GM12891 (cell line): ENCODE measurements at regions not wholly inside any gene's neighbourhood (a gene's known extent, or its start where the extent isn't known, plus 50 kb on each side); places are given as distances from the start of the nearest gene placed in this dataset.
A peak's percentile ranks its signal among the peaks of the same experiment; 100 is the strongest.
"Not testable (repeated sequence)": the region's sequence is repeated elsewhere in the genome, so short reads cannot be mapped to it uniquely, and the experiment has no call there.

Experiments used
- DNase-seq: peaks from one replicate; pipeline ENCODE4 v3.0.0; 2011; ENCODE audit warnings: low spot score; ENCODE audit not compliant: insufficient read length
- FAIRE-seq: peaks from 2 replicates; lab custom pipeline; 2011; peaks lifted over from hg19 to GRCh38; lab: Jason Lieb, UNC
- PAX5 ChIP-seq: IDR thresholded peaks from 2 replicates; pipeline ENCODE4 v1.6.1; 2011; ENCODE audit warnings: low read length, moderate library complexity, mild to moderate bottlenecking; ENCODE audit not compliant: insufficient read depth, severe bottlenecking
- POLR2A ChIP-seq: IDR thresholded peaks from 2 replicates; pipeline ENCODE4 v1.6.1; 2011; ENCODE audit warnings: low read depth, low read length, control low read depth
- POLR2AphosphoS5 ChIP-seq: IDR thresholded peaks from 2 replicates; pipeline ENCODE4 v1.6.1; 2011; ENCODE audit warnings: low read depth, low read length, control low read depth
- POU2F2 ChIP-seq: IDR thresholded peaks from 2 replicates; pipeline ENCODE4 v1.6.1; 2011; ENCODE audit warnings: low read depth, mild to moderate bottlenecking, control low read depth, low read length, moderate library complexity
- SPI1 ChIP-seq: IDR thresholded peaks from 2 replicates; pipeline ENCODE4 v1.6.1; 2011; ENCODE audit warnings: low read depth, low read length, control low read depth
- TAF1 ChIP-seq: IDR thresholded peaks from 2 replicates; pipeline ENCODE4 v1.6.1; 2011; ENCODE audit warnings: low read depth, low read length, control low read depth

- TF ChIP-seq POLR2A (no peak), POLR2AphosphoS5 (no peak), SPI1 (no peak), PAX5 (no peak), POU2F2 (no peak), TAF1 (no peak)
- DNase-seq (no peak), FAIRE-seq (no peak)
These were observed 370.4 kb upstream of the CITED2 start for GRCh38 chr6:139744891-139745290.

- no peak for FAIRE-seq
- no peak for TF ChIP-seq POU2F2
- no peak for TF ChIP-seq POLR2A
- TF ChIP-seq POLR2AphosphoS5 = no peak
- no peak for TF ChIP-seq PAX5
- TF ChIP-seq TAF1 = no peak
- no peak for TF ChIP-seq SPI1
- DNase-seq = no peak
These were observed 369.4 kb upstream of the CITED2 start for GRCh38 chr6:139743664-139744437.

- no peak for DNase-seq
- TF ChIP-seq TAF1 (no peak), PAX5 (no peak), POLR2AphosphoS5 (no peak), POLR2A (no peak), SPI1 (no peak), POU2F2 (no peak)
- FAIRE-seq = no peak
These were observed 368.2 kb upstream of the CITED2 start for GRCh38 chr6:139742671-139743070.

- TF ChIP-seq POLR2A = no peak
- TF ChIP-seq SPI1 = no peak
- TF ChIP-seq POU2F2 = no peak
- no peak for TF ChIP-seq PAX5
- no peak for TF ChIP-seq POLR2AphosphoS5
- no peak for TF ChIP-seq TAF1
- FAIRE-seq (no peak), DNase-seq (no peak)
These were observed 364.5 kb upstream of the CITED2 start for GRCh38 chr6:139738801-139739455.

DNA sequence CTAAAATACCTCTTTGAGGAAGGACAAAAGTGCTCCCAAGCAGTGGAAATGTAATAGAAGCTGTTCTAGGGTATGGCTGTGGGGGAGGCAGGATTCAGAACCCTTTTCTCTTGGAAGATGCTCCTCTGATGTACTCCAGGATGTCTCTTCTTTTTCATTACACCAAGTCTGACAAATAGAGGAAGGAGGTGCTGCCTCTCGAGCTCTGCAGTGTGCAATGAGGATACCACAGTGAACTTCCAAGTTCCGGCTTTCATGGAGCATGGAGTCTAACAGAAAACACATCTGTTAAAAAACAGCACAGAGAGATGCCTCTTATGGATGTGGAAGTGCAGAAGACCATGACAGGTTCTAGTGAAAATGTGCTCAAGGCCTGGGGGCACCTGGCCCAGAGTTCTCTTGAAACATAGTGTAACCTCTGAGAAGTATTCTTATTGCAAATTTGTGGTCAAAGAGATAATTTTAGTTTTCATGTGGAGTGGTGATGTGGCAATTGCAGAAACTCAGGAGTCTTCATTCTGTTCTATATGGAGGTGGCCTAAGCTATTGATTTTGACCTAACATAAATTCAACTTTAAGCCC, 362.0 kb upstream of the CITED2 start:
- DNase-seq (no peak), FAIRE-seq (no peak)
- TF ChIP-seq TAF1 = no peak
- no peak for TF ChIP-seq POU2F2
- no peak for TF ChIP-seq PAX5
- TF ChIP-seq SPI1 = no peak
- no peak for TF ChIP-seq POLR2A
- no peak for TF ChIP-seq POLR2AphosphoS5

- DNase-seq (no peak), FAIRE-seq (peak; percentile 57)
- TF ChIP-seq SPI1 = no peak
- TF ChIP-seq PAX5 = no peak
- TF ChIP-seq POU2F2 = no peak
- no peak for TF ChIP-seq TAF1
- TF ChIP-seq POLR2A = no peak
- no peak for TF ChIP-seq POLR2AphosphoS5
These were observed 358.0 kb upstream of the CITED2 start for GRCh38 chr6:139732451-139732850.

- DNase-seq = no peak
- FAIRE-seq = no peak
- TF ChIP-seq PAX5 (no peak), SPI1 (no peak), POLR2AphosphoS5 (no peak), POLR2A (no peak), POU2F2 (no peak), TAF1 (no peak)
These were observed 356.0 kb upstream of the CITED2 start for GRCh38 chr6:139730340-139730974.

DNA sequence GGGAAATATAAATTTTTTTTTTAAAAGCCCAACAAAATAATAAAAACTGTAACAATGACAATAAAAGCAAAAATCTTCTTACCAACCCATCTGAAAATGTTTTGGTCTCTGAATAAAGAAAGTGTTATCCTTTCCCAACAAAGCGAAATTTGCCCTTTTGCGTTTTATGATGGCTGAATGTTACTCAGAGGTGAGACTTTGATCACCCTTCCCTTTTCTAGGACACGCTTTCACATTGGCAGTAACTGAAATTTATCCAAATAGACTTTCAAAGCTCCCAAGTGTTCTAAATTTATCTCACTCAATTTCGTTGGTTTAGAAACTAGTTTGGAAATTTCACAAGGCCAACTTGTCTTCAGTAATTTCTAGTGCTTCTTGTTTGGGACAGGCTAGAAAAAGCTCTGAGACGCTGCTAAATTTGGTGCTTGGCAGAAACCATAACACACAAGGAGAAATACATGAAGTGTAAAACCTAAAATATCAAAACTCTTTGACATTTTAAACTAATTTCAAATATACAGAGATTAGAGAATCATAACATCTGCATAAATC, 354.5 kb upstream of the CITED2 start:
- DNase-seq (no peak), FAIRE-seq (no peak)
- TF ChIP-seq SPI1 = no peak
- TF ChIP-seq POLR2AphosphoS5 = no peak
- no peak for TF ChIP-seq PAX5
- TF ChIP-seq POU2F2 = no peak
- no peak for TF ChIP-seq TAF1
- no peak for TF ChIP-seq POLR2A

DNA sequence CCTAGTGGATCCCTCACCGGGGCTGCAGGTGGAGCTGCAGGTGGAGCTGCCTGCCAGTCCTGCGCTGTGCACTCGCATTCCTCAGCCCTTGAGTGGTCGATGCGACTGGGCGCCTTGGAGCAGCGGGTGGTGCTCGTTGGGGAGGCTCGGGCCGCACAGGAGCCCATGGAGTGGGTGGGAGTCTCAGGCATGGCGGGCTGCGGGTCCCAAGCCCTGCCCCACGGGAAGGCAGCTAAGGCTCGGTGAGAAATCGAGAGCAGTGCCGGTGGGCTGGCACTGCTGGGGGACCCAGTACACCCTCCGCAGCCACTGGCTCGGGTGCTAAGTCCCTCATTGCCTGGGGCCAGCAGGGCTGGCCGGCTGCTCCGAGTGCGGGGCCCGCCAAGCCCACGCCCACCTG, 351.8 kb upstream of the CITED2 start:
- FAIRE-seq, DNase-seq: not testable (repeated sequence)
